Astrocyte of the cerebellum (primary cell): ENCODE measurements at regions not wholly inside any gene's neighbourhood (a gene's known extent, or its start where the extent isn't known, plus 50 kb on each side); places are given as distances from the start of the nearest gene placed in this dataset.

Source experiments
- DNase-seq: peaks from one replicate; pipeline ENCODE4 v3.0.0-alpha.2; 2011; ENCODE audit warnings: low read depth
- H3K4me3 ChIP-seq: 2 replicates; pipeline ENCODE4 v1.5.1; 2011; ENCODE audit warnings: mild to moderate bottlenecking, low read depth, low read length, moderate library complexity
- in situ Hi-C: cut with HindIII; loops from 2 replicates; pipeline ENCODE4 v1.10.0; 2017; ENCODE audit warnings: low sequenced_read_pairs
- TF ChIP-seq, protein P1 (sequence below): IDR thresholded peaks from 2 replicates; pipeline ENCODE4 v1.5.1; 2012; ENCODE audit warnings: low read length, low read depth, moderate library complexity, mild to moderate bottlenecking; ENCODE audit errors: missing control alignments

DNA sequence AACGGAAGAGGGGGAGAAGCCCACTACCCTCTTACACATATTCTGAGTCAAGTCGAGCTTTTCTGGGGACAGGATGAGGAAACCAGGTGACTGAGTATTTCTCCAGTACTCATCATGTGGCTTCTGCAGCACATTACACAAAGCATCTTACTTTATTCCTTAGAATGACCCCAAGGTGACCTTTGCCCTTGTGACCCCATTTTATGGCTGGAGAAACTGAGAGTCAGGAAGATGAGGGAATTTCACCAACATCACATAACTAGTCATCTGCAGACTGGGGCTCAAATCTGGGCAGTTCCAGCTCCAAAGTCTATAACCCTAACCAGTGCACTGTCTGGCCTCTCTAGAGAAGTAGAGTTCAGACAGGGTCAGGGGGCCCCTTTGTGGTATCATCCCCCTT is 707.0 kb downstream of the UQCRFS1 start:
- TF ChIP-seq, protein P1, sequence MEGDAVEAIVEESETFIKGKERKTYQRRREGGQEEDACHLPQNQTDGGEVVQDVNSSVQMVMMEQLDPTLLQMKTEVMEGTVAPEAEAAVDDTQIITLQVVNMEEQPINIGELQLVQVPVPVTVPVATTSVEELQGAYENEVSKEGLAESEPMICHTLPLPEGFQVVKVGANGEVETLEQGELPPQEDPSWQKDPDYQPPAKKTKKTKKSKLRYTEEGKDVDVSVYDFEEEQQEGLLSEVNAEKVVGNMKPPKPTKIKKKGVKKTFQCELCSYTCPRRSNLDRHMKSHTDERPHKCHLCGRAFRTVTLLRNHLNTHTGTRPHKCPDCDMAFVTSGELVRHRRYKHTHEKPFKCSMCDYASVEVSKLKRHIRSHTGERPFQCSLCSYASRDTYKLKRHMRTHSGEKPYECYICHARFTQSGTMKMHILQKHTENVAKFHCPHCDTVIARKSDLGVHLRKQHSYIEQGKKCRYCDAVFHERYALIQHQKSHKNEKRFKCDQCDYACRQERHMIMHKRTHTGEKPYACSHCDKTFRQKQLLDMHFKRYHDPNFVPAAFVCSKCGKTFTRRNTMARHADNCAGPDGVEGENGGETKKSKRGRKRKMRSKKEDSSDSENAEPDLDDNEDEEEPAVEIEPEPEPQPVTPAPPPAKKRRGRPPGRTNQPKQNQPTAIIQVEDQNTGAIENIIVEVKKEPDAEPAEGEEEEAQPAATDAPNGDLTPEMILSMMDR = no peak
- H3K4me3 ChIP-seq = no peak overlapping the region
- in situ Hi-C loops = no loop called here
- DNase-seq = no peak

- no peak for DNase-seq
- no peak overlapping the region for H3K4me3 ChIP-seq
- in situ Hi-C loops = no loop called here
- TF ChIP-seq, protein P1 = no peak
These were observed 707.8 kb downstream of the UQCRFS1 start for GRCh38 chr19:28505134-28505533.

GRCh38 chr19:28504727-28505126 is 708.2 kb downstream of the UQCRFS1 start:
- TF ChIP-seq, protein P1 = no peak
- in situ Hi-C loops = no loop called here
- H3K4me3 ChIP-seq = no peak overlapping the region
- DNase-seq = no peak

DNA sequence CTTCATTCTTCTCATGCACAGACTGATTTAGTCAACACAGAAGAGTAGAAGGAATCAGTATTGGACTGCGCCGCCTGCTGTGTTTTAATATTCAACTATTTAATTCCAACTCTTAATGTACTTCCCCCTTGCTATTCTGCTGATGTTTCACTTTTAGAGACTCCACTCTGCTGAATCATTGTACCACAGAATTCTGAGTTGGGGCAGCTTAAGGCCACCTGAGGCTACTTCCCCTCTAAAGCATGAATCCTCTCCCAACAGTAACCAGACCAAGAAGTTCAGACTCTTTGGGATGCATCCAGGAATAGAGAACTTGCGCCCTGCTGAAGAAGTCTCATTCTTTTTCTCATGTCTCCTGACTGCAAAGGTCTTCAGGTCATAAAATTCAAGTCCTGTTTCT is 708.8 kb downstream of the UQCRFS1 start:
- no peak overlapping the region for H3K4me3 ChIP-seq
- DNase-seq = peak; percentile 22
- in situ Hi-C loops = no loop called here
- TF ChIP-seq, protein P1 = no peak

- in situ Hi-C loops = no loop called here
These were observed 709.8 kb downstream of the UQCRFS1 start for GRCh38 chr19:28502879-28503734.

DNA sequence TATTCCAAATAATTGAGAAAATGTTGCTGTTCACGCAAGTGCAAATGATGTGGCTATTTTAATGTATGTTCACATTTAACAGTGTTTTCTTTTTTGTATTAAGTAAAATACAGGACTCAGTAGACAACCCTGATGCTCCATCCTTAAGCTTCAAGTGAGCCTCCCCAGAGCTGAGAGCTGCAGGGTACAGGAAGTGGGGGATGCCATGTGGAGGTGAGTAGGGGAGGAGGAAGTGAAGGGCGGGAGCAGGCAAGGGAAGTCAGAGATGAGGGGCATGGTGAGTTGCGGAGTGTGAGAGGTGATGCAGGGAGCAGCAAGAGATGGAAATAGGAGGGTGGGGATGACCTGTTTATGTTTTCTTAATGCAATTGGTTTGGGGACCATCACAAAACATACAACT is 711.0 kb downstream of the UQCRFS1 start:
- in situ Hi-C loops = no loop called here
- H3K4me3 ChIP-seq = no peak overlapping the region
- DNase-seq = no peak
- TF ChIP-seq, protein P1 = no peak

More at GRCh38 chr19:28502879-28503734, 709.8 kb downstream of the UQCRFS1 start:
- no peak for DNase-seq
- TF ChIP-seq, protein P1 = no peak
- H3K4me3 ChIP-seq = no peak overlapping the region
